ENCODE measurements at regions not wholly inside any gene's neighbourhood (a gene's known extent, or its start where the extent isn't known, plus 50 kb on each side); places are given as distances from the start of the nearest gene placed in this dataset.
A peak's percentile ranks its signal among the peaks of the same experiment; 100 is the strongest.

- Histone ChIP-seq H3K4me3 (no peak overlapping the region), H3K9me3 (no peaks in the 10 kb centered on the region), H3K4me1 (no peaks in the 10 kb centered on the region), H3K27me3 (no peaks in the 10 kb centered on the region), H3K36me3 (no peaks in the 10 kb centered on the region), H3K27ac (no peak overlapping the region)
- DNase-seq = no peak
- intact Hi-C loops (cut with DNase I) = no loop called here
- no peak for ATAC-seq
- no peak for TF ChIP-seq CTCF (IDR thresholded peaks at IDR 0.05)
Measured at GRCh38 chr6:149185799-149186357, 131.6 kb upstream of the TAB2 start.

- no peaks in the 10 kb centered on the region for H3K4me1 ChIP-seq
- DNase-seq = no peak
- H3K4me3 ChIP-seq = no peak overlapping the region
- intact Hi-C loops (cut with DNase I) = no loop called here
- H3K27me3 ChIP-seq = no peaks in the 10 kb centered on the region
- no peak for TF ChIP-seq CTCF (IDR thresholded peaks at IDR 0.05)
- H3K27ac ChIP-seq = no peak overlapping the region
- H3K36me3 ChIP-seq = no peaks in the 10 kb centered on the region
- no peaks in the 10 kb centered on the region for H3K9me3 ChIP-seq
- ATAC-seq = no peak
Measured at GRCh38 chr6:149186873-149187272, 130.6 kb upstream of the TAB2 start.

- no peak for DNase-seq
- H3K4me3 ChIP-seq = no peak overlapping the region
- ATAC-seq = peak; percentile 45
- H3K36me3 ChIP-seq = no peaks in the 10 kb centered on the region
- H3K4me1 ChIP-seq = no peaks in the 10 kb centered on the region
- intact Hi-C loops (cut with DNase I) = no loop called here
- no peaks in the 10 kb centered on the region for H3K27me3 ChIP-seq
- no peak overlapping the region for H3K27ac ChIP-seq
- H3K9me3 ChIP-seq = no peaks in the 10 kb centered on the region
- peak; percentile 23 for TF ChIP-seq CTCF (IDR thresholded peaks at IDR 0.05)
Measured at GRCh38 chr6:149190224-149190831, 127.2 kb upstream of the TAB2 start.

GRCh38 chr6:149194820-149195558 lies 122.5 kb upstream of the TAB2 start:
- ATAC-seq = no peak

GRCh38 chr6:149196091-149196490 lies 121.4 kb upstream of the TAB2 start:
- Histone ChIP-seq H3K4me3 (no peak overlapping the region), H3K27ac (no peak overlapping the region), H3K9me3 (peaks cover 12% of the 10 kb centered on the region), H3K27me3 (no peaks in the 10 kb centered on the region), H3K36me3 (no peaks in the 10 kb centered on the region), H3K4me1 (no peaks in the 10 kb centered on the region)
- intact Hi-C loops (cut with DNase I) = no loop called here
- no peak for ATAC-seq
- TF ChIP-seq CTCF (IDR thresholded peaks at IDR 0.05) = no peak
- DNase-seq = no peak

More at GRCh38 chr6:149194820-149195558, 122.5 kb upstream of the TAB2 start:
- H3K27me3 ChIP-seq = no peaks in the 10 kb centered on the region
- H3K27ac ChIP-seq = no peak overlapping the region
- no peaks in the 10 kb centered on the region for H3K36me3 ChIP-seq
- no peak for DNase-seq
- intact Hi-C loops (cut with DNase I) = no loop called here
- TF ChIP-seq CTCF (IDR thresholded peaks at IDR 0.05) = no peak
- H3K4me1 ChIP-seq = no peaks in the 10 kb centered on the region
- peaks cover 12% of the 10 kb centered on the region for H3K9me3 ChIP-seq
- no peak overlapping the region for H3K4me3 ChIP-seq

All from upper lobe of right lung (tissue), 1 donor.